Right lobe of liver (tissue), 6 donors: ENCODE measurements at regions not wholly inside any gene's neighbourhood (a gene's known extent, or its start where the extent isn't known, plus 50 kb on each side); places are given as distances from the start of the nearest gene placed in this dataset.

Source experiments
- ATAC-seq, 4 donors: fragments of 200-7000 bp; cut with Tn5 transposase; one replicate each; pipeline ENCODE4 v1.9.1; 2020; ENCODE audit warnings: mild to moderate bottlenecking in 4 of 4, moderate library complexity in 4 of 4
- DNase-seq, 3 donors: peaks; one replicate each; pipeline ENCODE4 v3.0.0-alpha.2; 2020
- H3K27ac ChIP-seq, 3 donors: fragments of 200-600 bp; one replicate each; pipeline ENCODE4 v1.8.0; 2022
- H3K27me3 ChIP-seq, 2 donors: fragments of 200-600 bp; one replicate each; pipeline ENCODE4 v1.8.0; 2022
- H3K36me3 ChIP-seq, 4 donors: fragments of 200-600 bp; sonication (generic) in 1 of 4; one replicate each; pipeline versions ENCODE4 v1.5.1 to v1.8.0; 2017 to 2022; ENCODE audit warnings: control low read depth in 1 of 4
- H3K4me1 ChIP-seq, 4 donors: fragments of 200-600 bp; sonication (generic) in 1 of 4; one replicate each; pipeline versions ENCODE4 v1.5.1 to v1.8.0; 2017 to 2022; ENCODE audit warnings: control low read depth in 1 of 4
- H3K4me3 ChIP-seq, 3 donors: fragments of 200-600 bp; one replicate each; pipeline ENCODE4 v1.8.0; 2022
- H3K9me3 ChIP-seq, 4 donors: fragments of 200-600 bp; sonication (generic) in 1 of 4; one replicate each; pipeline versions ENCODE4 v1.5.1 to v1.8.0; 2017 to 2022; ENCODE audit warnings: control low read depth in 1 of 4
- CTCF ChIP-seq, 4 donors: fragments of 200-600 bp in 3 of 4; fragments of 450-650 bp in 1 of 4; IDR thresholded peaks; one replicate each; pipeline versions ENCODE4 v1.5.1 to v1.8.0; 2016 to 2022; ENCODE audit warnings: antibody characterized with exemption in 4 of 4, mild to moderate bottlenecking in 2 of 4
- POLR2A ChIP-seq: fragments of 450-650 bp; IDR thresholded peaks from one replicate; pipeline ENCODE4 v1.6.1; 2017; ENCODE audit warnings: antibody characterized with exemption, mild to moderate bottlenecking
- WGBS: methylation state at CpG from one replicate; pipeline ENCODE4 v1.1.6; 2018; ENCODE audit warnings: low coverage, low lambda C conversion rate; ENCODE audit not compliant: insufficient coverage; ENCODE audit errors: missing lambda C conversion rate; 5-methylcytosine and 5-hydroxymethylcytosine counted together
- intact Hi-C, 2 donors: fragments of 100-400 bp; cut with DNase I; formaldehyde crosslinking; loops; one replicate each; pipeline versions ENCODE4 v1.11.2 to v1.14.1; 2022
- donor health status: DM: no; HTN: yes; CAD: no.
- donor health status: DM: no; HTN: no; CAD: no.
- donor health status: DM: no; HTN: no; CAD: no.
- donor health status: DM: no; HTN: yes; CAD: no.
- donor health status: DM: no; HTN: yes; CAD: no.

DNA sequence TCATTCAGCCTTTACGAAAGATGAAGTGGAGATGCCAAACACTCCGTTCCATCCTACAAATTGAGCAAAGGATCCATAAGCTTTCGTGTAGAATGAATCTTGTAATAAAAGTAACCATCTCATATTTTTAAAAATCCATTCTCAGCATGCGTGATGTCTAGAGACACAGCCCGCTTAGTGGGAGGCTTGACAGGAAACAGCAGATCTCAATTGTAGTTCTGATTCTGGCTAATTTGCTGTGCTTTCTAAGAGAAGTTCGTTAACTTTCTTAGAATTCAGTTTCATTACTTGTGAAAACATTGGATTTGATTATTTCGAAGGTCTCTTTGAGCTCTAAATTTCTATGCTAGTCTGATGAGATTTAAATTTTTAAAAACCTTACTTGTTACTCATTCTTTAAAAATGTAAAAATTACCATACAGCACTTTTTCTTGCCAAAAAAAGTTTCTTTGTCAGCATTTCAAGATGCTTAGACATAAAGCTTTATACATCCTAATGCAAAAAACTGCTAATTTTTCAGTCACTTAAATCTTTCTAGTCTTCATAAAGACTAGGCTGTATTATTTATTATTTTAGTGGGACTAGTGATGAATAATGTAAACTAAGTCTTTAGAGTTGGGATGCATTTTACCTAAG, 66.9 kb upstream of the NEIL3 start:
- TF ChIP-seq POLR2A (no peak), CTCF (IDR thresholded peaks at IDR 0.05) (no peak)
- intact Hi-C loops, result no loop called here
- 69% methylated on average over 7 of the region's 7 CpGs for WGBS

DNA sequence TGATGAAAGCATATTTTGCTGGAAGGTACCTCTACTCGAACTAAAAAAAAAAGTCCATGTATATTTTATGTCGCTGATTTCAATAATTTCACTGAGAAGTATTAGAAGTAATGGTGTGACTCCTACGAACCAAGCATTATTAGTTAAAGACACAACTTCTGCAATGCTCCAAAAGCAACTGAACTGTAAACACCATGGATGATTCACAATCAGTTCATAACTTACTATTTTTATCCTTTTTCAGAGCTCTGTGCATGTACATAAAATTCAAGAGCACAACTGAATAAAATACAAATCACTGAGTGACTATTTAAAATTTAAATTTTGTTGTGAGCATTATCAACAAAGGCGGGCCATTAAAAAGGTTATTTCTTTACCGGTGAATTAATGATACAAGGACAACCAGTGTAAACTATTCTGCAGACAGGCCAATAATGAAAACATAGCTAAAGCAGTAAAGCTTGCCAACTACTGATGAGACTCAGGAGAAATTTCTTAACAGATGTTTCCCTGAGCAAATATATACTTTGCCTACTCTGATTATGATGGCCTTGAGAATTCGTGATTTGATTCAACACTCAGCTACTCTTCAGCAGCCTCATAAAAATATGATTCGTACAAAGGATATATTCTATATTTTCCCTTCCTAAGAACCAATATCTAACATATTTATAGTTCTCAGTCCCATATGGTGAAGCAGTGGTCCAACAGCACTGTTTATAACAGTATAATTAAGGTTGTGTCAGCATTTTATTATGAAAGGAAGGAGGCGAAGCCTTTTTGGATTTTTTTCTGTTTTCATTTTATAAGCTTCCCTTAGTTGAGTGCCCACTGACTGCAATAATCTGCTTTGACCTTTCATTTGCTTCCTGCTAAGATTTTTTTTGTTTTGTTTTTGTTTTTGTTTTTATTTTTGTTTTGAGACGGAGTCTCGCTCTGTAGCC, 62.8 kb upstream of the NEIL3 start:
- H3K9me3 ChIP-seq, result no peaks in the 10 kb centered on the region
- H3K27me3 ChIP-seq, result no peaks in the 10 kb centered on the region
- H3K27ac ChIP-seq, result no peak overlapping the region
- ATAC-seq (no peak), DNase-seq (no peak)
- no peak overlapping the region for H3K4me3 ChIP-seq
- intact Hi-C loops, result no loop called here
- H3K4me1 ChIP-seq, result no peaks in the 10 kb centered on the region
- no peaks in the 10 kb centered on the region for H3K36me3 ChIP-seq
- 53% methylated on average over 10 of the region's 10 CpGs for WGBS
- TF ChIP-seq POLR2A (no peak), CTCF (IDR thresholded peaks at IDR 0.05) (no peak)

More for the DNA sequence above, 66.9 kb upstream of the NEIL3 start:
- no peak for DNase-seq
- Histone ChIP-seq H3K4me3 (no peak overlapping the region), H3K27me3 (no peaks in the 10 kb centered on the region), H3K36me3 (no peaks in the 10 kb centered on the region), H3K9me3 (no peaks in the 10 kb centered on the region), H3K27ac (no peak overlapping the region), H3K4me1 (no peaks in the 10 kb centered on the region)
- ATAC-seq, result no peak

- Histone ChIP-seq H3K4me3 (no peak overlapping the region), H3K27me3 (no peaks in the 10 kb centered on the region), H3K9me3 (no peaks in the 10 kb centered on the region), H3K27ac (no peak overlapping the region), H3K36me3 (no peaks in the 10 kb centered on the region), H3K4me1 (no peaks in the 10 kb centered on the region)
- DNase-seq (peak; percentile 60 to 73 (median 67)), ATAC-seq (peak; percentile 97 to 99 (median 99))
- intact Hi-C loops, result no loop called here
- TF ChIP-seq CTCF (IDR thresholded peaks at IDR 0.05), result peak; percentile 81 to 93 (median 82)
- no peak for TF ChIP-seq POLR2A
- WGBS, result 11% methylated on average over 10 of the region's 15 CpGs
These were observed 59.5 kb upstream of the NEIL3 start for GRCh38 chr4:177250056-177250696.

GRCh38 chr4:177251237-177251636, 58.4 kb upstream of the NEIL3 start:
- WGBS, result 43% methylated on average over 7 of the region's 7 CpGs
- H3K4me3 ChIP-seq, result no peak overlapping the region

More at GRCh38 chr4:177251237-177251636, 58.4 kb upstream of the NEIL3 start:
- H3K9me3 ChIP-seq, result no peaks in the 10 kb centered on the region
- no peaks in the 10 kb centered on the region for H3K27me3 ChIP-seq
- no peak for TF ChIP-seq POLR2A
- TF ChIP-seq CTCF (IDR thresholded peaks at IDR 0.05), result no peak
- H3K4me1 ChIP-seq, result no peaks in the 10 kb centered on the region
- no peaks in the 10 kb centered on the region for H3K36me3 ChIP-seq
- ATAC-seq, result no peak
- H3K27ac ChIP-seq, result no peak overlapping the region
- no peak for DNase-seq
- intact Hi-C loops, result no loop called here
